Lung (tissue), 11 donors: ENCODE measurements at regions not wholly inside any gene's neighbourhood (a gene's known extent, or its start where the extent isn't known, plus 50 kb on each side); places are given as distances from the start of the nearest gene placed in this dataset.
A peak's percentile ranks its signal among the peaks of the same experiment; 100 is the strongest.

Experiments used
- ATAC-seq: fragments of 200-7000 bp; cut with Tn5 transposase; one replicate; pipeline ENCODE4 v1.9.1; 2020; ENCODE audit warnings: moderate number of reproducible peaks; ENCODE audit not compliant: insufficient read depth, low FRiP score
- DNase-seq, 3 donors: peaks; one replicate each; pipeline ENCODE4 v3.0.0-alpha.2; 2013 to 2017
- H3K27ac ChIP-seq, 2 donors: one replicate each; pipeline ENCODE4 v1.5.1; 2013; ENCODE audit warnings: mild to moderate bottlenecking in 2 of 2, moderate library complexity in 2 of 2, control low read depth in 1 of 2, inconsistent platforms in 1 of 2, low read depth in 1 of 2, low read length in 1 of 2
- H3K27me3 ChIP-seq, 3 donors: one replicate each; pipeline ENCODE4 v1.5.1; 2013; ENCODE audit warnings: low read length in 2 of 3; ENCODE audit not compliant: control insufficient read depth in 3 of 3, insufficient read depth in 3 of 3
- H3K36me3 ChIP-seq, 4 donors: one replicate each; pipeline ENCODE4 v1.5.1; 2013; ENCODE audit warnings: low read length in 4 of 4, mild to moderate bottlenecking in 1 of 4, moderate library complexity in 1 of 4; ENCODE audit not compliant: control insufficient read depth in 4 of 4, insufficient read depth in 4 of 4
- H3K4me1 ChIP-seq, 5 donors: one replicate each; pipeline ENCODE4 v1.5.1; 2013; ENCODE audit warnings: low read length in 5 of 5, mild to moderate bottlenecking in 2 of 5, moderate library complexity in 1 of 5; ENCODE audit not compliant: control insufficient read depth in 5 of 5, insufficient read depth in 5 of 5
- H3K4me3 ChIP-seq: one replicate; pipeline ENCODE4 v1.5.1; 2013; ENCODE audit warnings: mild to moderate bottlenecking, control low read depth, moderate library complexity
- H3K9ac ChIP-seq, 2 donors: one replicate each; pipeline ENCODE4 v1.5.1; 2013; ENCODE audit warnings: low read length in 2 of 2, control low read depth in 1 of 2; ENCODE audit not compliant: insufficient read depth in 1 of 2
- H3K9me3 ChIP-seq, 4 donors: one replicate each; pipeline ENCODE4 v1.5.1; 2013; ENCODE audit warnings: low read length in 3 of 4, mild to moderate bottlenecking in 1 of 4, moderate library complexity in 1 of 4; ENCODE audit not compliant: control insufficient read depth in 4 of 4, insufficient read depth in 3 of 4
- WGBS, 2 donors: extraction: QIAGEN DNeasy Blood & Tissue Kit; methylation state at CpG; one replicate each; pipeline ENCODE4 v1.1.7; 2013; 5-methylcytosine and 5-hydroxymethylcytosine counted together
- TF ChIP-seq, protein P1 (sequence below): IDR thresholded peaks from 2 replicates; pipeline ENCODE4 v1.5.1; 2012; ENCODE audit warnings: mild to moderate bottlenecking; ENCODE audit errors: control extremely low read depth, extremely low read depth
- donor health status: control.
- donor health status: control.
- donor health status: Bipolar disorder and iron deficiency.
- donor health status: healthy.
- donor health status: DM: yes; HTN: yes; CAD: no.

DNA sequence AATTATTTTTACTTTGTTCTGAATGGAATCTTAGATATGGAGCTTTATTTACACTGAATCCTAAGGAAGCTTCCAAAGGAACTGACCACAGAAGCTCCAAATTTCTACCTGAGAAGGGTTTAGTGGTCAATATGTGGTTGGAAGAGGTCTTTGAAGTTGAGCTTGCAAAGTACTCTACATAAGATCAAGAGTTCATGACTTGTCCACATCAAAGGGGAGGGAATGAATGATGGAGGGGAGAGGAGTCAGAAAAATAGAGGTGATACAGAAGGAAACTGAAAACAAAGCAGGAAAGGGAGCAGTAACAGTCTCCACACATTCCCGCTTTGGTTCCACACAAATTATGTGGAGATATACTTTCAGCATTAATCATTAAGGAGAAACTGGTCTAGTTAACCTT is 450.9 kb downstream of the HINT1 start:
- Histone ChIP-seq H3K27ac (no peak overlapping the region), H3K4me1 (no peaks in the 10 kb centered on the region), H3K36me3 (no peaks in the 10 kb centered on the region), H3K4me3 (no peak overlapping the region), H3K27me3 (no peaks in the 10 kb centered on the region), H3K9ac (no peak overlapping the region), H3K9me3 (no peaks in the 10 kb centered on the region)
- no peak for ATAC-seq
- TF ChIP-seq, protein P1, sequence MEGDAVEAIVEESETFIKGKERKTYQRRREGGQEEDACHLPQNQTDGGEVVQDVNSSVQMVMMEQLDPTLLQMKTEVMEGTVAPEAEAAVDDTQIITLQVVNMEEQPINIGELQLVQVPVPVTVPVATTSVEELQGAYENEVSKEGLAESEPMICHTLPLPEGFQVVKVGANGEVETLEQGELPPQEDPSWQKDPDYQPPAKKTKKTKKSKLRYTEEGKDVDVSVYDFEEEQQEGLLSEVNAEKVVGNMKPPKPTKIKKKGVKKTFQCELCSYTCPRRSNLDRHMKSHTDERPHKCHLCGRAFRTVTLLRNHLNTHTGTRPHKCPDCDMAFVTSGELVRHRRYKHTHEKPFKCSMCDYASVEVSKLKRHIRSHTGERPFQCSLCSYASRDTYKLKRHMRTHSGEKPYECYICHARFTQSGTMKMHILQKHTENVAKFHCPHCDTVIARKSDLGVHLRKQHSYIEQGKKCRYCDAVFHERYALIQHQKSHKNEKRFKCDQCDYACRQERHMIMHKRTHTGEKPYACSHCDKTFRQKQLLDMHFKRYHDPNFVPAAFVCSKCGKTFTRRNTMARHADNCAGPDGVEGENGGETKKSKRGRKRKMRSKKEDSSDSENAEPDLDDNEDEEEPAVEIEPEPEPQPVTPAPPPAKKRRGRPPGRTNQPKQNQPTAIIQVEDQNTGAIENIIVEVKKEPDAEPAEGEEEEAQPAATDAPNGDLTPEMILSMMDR, result no peak
- 92 to 100% methylated on average over 1 of the region's 1 CpG for WGBS, 2 donors
- DNase-seq, result no peak

DNA sequence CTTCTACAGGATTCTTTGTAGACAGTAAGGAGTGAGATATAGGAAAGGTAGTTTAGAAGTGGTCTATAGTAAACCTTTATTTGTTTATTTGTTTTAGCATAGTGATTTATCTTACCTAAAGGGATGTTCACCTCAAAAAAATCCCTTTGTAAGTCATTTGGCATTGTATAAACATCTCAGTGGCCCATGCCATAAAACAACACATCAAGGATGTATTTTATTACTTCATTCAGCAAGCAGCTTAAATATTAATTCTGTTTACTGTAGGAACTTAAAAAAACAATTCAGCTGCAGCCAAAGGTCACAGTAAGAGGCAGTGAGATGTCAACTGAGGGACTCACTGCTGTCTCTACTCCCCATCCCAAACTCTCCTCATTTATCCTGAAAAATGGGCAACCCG is 452.7 kb downstream of the HINT1 start:
- Histone ChIP-seq H3K4me1 (no peaks in the 10 kb centered on the region), H3K4me3 (no peak overlapping the region), H3K27me3 (no peaks in the 10 kb centered on the region), H3K36me3 (no peaks in the 10 kb centered on the region), H3K27ac (no peak overlapping the region), H3K9ac (no peak overlapping the region), H3K9me3 (peaks cover 0 to 1% (median 0%) of the 10 kb centered on the region in 4 donors)
- DNase-seq (no peak), ATAC-seq (no peak)
- WGBS, 2 donors, result 79 to 96% methylated on average over 1 of the region's 1 CpG
- TF ChIP-seq, protein P1, result no peak

DNA sequence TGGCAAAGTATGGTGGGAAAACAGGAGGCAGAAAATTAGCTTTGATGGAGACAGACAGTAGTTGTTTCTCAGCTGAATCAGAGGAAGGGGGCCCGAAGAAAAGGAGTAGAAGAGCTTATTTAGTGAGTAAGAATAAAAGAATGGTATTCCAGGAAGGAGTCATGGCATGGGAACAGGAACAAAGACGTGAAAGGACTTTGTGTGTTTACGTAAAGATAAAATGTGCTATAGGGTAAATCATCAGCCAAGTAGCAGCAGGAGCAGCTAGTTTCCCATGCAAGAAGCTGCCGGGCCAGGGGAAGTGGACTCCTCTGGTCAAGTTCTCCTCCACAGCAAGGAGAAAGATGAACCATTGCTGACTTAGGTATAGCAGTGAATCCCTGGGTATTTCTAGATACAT is 454.5 kb downstream of the HINT1 start:
- no peak overlapping the region for H3K27ac ChIP-seq
- DNase-seq (peak in 1 of 3 donors; percentile 12), ATAC-seq (no peak)
- 46 to 67% methylated on average over 4 of the region's 4 CpGs for WGBS, 2 donors
- H3K9me3 ChIP-seq, result peaks cover 0 to 5% (median 0%) of the 10 kb centered on the region in 4 donors
- TF ChIP-seq, protein P1, result no peak
- H3K27me3 ChIP-seq, result no peaks in the 10 kb centered on the region
- H3K36me3 ChIP-seq, result no peaks in the 10 kb centered on the region
- no peak overlapping the region for H3K4me3 ChIP-seq
- no peaks in the 10 kb centered on the region for H3K4me1 ChIP-seq
- H3K9ac ChIP-seq, result no peak overlapping the region

DNA sequence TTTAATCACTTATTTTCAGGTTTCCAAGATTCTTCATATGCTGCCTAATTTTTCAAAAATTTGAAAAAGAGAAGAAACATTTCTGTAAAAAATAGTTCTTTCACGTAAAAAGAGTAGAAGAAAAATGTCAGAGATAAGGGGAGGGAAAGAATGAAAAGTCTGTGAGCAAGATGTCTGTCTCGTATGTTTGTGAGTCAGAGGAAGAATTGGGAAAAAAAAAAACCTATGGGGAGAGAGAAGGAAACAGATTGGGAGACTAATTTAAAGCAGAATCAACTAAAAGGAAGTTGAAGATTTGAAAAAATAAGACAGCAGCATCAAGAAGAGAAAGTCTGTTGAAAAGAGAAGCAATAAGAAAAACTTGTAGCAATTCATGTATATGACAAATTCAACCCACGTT is 456.3 kb downstream of the HINT1 start:
- H3K4me1 ChIP-seq, result no peaks in the 10 kb centered on the region
- H3K4me3 ChIP-seq, result no peak overlapping the region
- H3K27me3 ChIP-seq, result no peaks in the 10 kb centered on the region
- peaks cover 0 to 5% (median 0%) of the 10 kb centered on the region in 4 donors for H3K9me3 ChIP-seq
- ATAC-seq (no peak), DNase-seq (no peak)
- TF ChIP-seq, protein P1, result no peak
- WGBS, 2 donors, result 49 to 59% methylated on average over 3 of the region's 3 CpGs
- H3K36me3 ChIP-seq, result no peaks in the 10 kb centered on the region
- no peak overlapping the region for H3K9ac ChIP-seq
- no peak overlapping the region for H3K27ac ChIP-seq
